SK-N-SH (cell line): ENCODE measurements at regions not wholly inside any gene's neighbourhood (a gene's known extent, or its start where the extent isn't known, plus 50 kb on each side); places are given as distances from the start of the nearest gene placed in this dataset.

ENCODE experiments used
- CTCF ChIA-PET: fragments of 300-600, 350-600 bp; formaldehyde crosslinking; extraction: SDS; loops from one replicate; lab custom pipeline; 2021; lab: Yijun Ruan, JAX
- POLR2A ChIA-PET: fragments of 350-600 bp; sonication (Branson Sonifier 250); formaldehyde crosslinking; extraction: SDS; loops from one replicate; lab custom pipeline; 2020; ENCODE audit warnings: antibody characterized with exemption, inconsistent platforms; lab: Yijun Ruan, JAX
- DNase-seq: peaks from one replicate; pipeline ENCODE4 v3.0.0; 2012
- H2AFZ ChIP-seq: fragments of 200-600 bp; sonication (generic); 2 replicates; pipeline ENCODE4 v1.8.1; 2016; ENCODE audit warnings: antibody characterized with exemption, mild to moderate bottlenecking, low read depth
- H3F3A ChIP-seq: fragments of 200-600 bp; sonication (generic); replicated peaks from 2 replicates; pipeline ENCODE3; 2016; ENCODE audit warnings: antibody characterized with exemption, mild to moderate bottlenecking; ENCODE audit not compliant: insufficient read depth
- H3K27ac ChIP-seq, 2 experiments: fragments of 200-500 bp in 1 of 2; fragments of 200-600 bp in 1 of 2; sonication (Bioruptor generic) in 1 of 2; sonication (generic), shearing (Covaris generic) in 1 of 2; 2 replicates each; pipeline versions ENCODE4 v1.5.1 to v1.6.1; 2014 to 2016; ENCODE audit warnings: low read depth in 2 of 2, inconsistent platforms in 1 of 2, low read length in 1 of 2, mild to moderate bottlenecking in 1 of 2, mixed read lengths in 1 of 2
- H3K27me3 ChIP-seq: fragments of 200-600 bp; sonication (generic), shearing (Covaris generic); 2 replicates; pipeline ENCODE4 v1.6.1; 2016; ENCODE audit warnings: mixed run types; ENCODE audit not compliant: insufficient read depth
- H3K36me3 ChIP-seq, 2 experiments: fragments of 200-500 bp in 1 of 2; fragments of 200-600 bp in 1 of 2; sonication (Bioruptor generic) in 1 of 2; sonication (generic) in 1 of 2; replicated peaks in 1 of 2; 2 replicates each; pipeline versions ENCODE3 to v1.5.1; 2014 to 2016; ENCODE audit warnings: low read length in 1 of 2, mild to moderate bottlenecking in 1 of 2; ENCODE audit not compliant: insufficient read depth in 2 of 2, control insufficient read depth in 1 of 2
- H3K4me1 ChIP-seq, 2 experiments: fragments of 200-500 bp in 1 of 2; fragments of 200-600 bp in 1 of 2; sonication (Bioruptor generic) in 1 of 2; sonication (generic), shearing (Covaris generic) in 1 of 2; 2 replicates each; pipeline versions ENCODE4 v1.5.1 to v1.6.1; 2014 to 2016; ENCODE audit warnings: low read depth in 1 of 2, low read length in 1 of 2, mixed run types in 1 of 2; ENCODE audit not compliant: insufficient read depth in 2 of 2, control insufficient read depth in 1 of 2
- H3K4me2 ChIP-seq: fragments of 200-600 bp; sonication (generic), shearing (Covaris generic); 2 replicates; pipeline ENCODE4 v1.6.1; 2017; ENCODE audit warnings: mixed run types
- H3K4me3 ChIP-seq, 2 experiments: fragments of 200-500 bp in 1 of 2; fragments of 200-600 bp in 1 of 2; sonication (Bioruptor generic) in 1 of 2; sonication (generic), shearing (Covaris generic) in 1 of 2; 2 replicates each; pipeline versions ENCODE4 v1.5.1 to v1.8.1; 2014 to 2016; ENCODE audit warnings: low read depth in 2 of 2, inconsistent platforms in 1 of 2, low read length in 1 of 2, mild to moderate bottlenecking in 1 of 2, mixed read lengths in 1 of 2, moderate library complexity in 1 of 2
- H3K79me2 ChIP-seq: fragments of 200-600 bp; sonication (generic); 2 replicates; pipeline ENCODE4 v1.8.1; 2017; ENCODE audit warnings: mild to moderate bottlenecking; ENCODE audit not compliant: insufficient read depth
- H3K9ac ChIP-seq: fragments of 200-600 bp; sonication (generic); 2 replicates; pipeline ENCODE4 v1.6.1; 2017; ENCODE audit warnings: mixed run types
- H3K9me2 ChIP-seq: fragments of 200-600 bp; sonication (generic); 2 replicates; pipeline ENCODE4 v1.6.1; 2017; ENCODE audit warnings: mixed run types
- H3K9me3 ChIP-seq: fragments of 200-600 bp; sonication (generic); 2 replicates; pipeline ENCODE4 v1.6.1; 2017; ENCODE audit warnings: mixed run types, mild to moderate bottlenecking, moderate library complexity
- H4K20me1 ChIP-seq: fragments of 200-600 bp; sonication (generic); 2 replicates; pipeline ENCODE4 v1.6.1; 2017; ENCODE audit warnings: mild to moderate bottlenecking, mixed run types; ENCODE audit not compliant: insufficient read depth
- EP300 ChIP-seq, 2 experiments: IDR thresholded peaks; 2 replicates each; pipeline versions ENCODE4 v1.4.0 to v1.6.1; 2012; ENCODE audit warnings: borderline replicate concordance in 1 of 2, low read depth in 1 of 2, low read length in 1 of 2
- FOXJ3 ChIP-seq: sonication (generic); formaldehyde crosslinking; IDR thresholded peaks from 2 replicates; pipeline ENCODE4 v1.5.1; 2020; ENCODE audit warnings: mild to moderate bottlenecking, missing genetic modification reagents
- FOXM1 ChIP-seq: IDR thresholded peaks from 2 replicates; pipeline ENCODE4 v1.4.0; 2012; ENCODE audit warnings: low read depth, mild to moderate bottlenecking
- GABPA ChIP-seq: IDR thresholded peaks from 2 replicates; pipeline ENCODE4 v1.4.0; 2012; ENCODE audit warnings: low read depth, mild to moderate bottlenecking
- NFIC ChIP-seq: IDR thresholded peaks from 2 replicates; pipeline ENCODE4 v1.4.0; 2012; ENCODE audit warnings: borderline replicate concordance
- NRF1 ChIP-seq: IDR thresholded peaks from 2 replicates; pipeline ENCODE4 v1.6.1; 2012; ENCODE audit warnings: low read depth, mild to moderate bottlenecking, low read length
- POLR2AphosphoS5 ChIP-seq: IDR thresholded peaks from 2 replicates; pipeline ENCODE4 v1.6.1; 2012; ENCODE audit warnings: low read depth, low read length
- RCOR1 ChIP-seq: fragments of 150-350 bp; IDR thresholded peaks from 2 replicates; pipeline ENCODE4 v1.6.1; 2017; ENCODE audit warnings: antibody characterized with exemption, low read length
- SIN3A ChIP-seq: IDR thresholded peaks from 2 replicates; pipeline ENCODE4 v1.6.1; 2012; ENCODE audit warnings: low read depth, mild to moderate bottlenecking, low read length, moderate library complexity, borderline replicate concordance
- TAF1 ChIP-seq: IDR thresholded peaks from 2 replicates; pipeline ENCODE4 v1.6.1; 2012; ENCODE audit warnings: low read depth, mild to moderate bottlenecking, low read length, moderate library complexity, borderline replicate concordance
- TCF12 ChIP-seq: IDR thresholded peaks from 2 replicates; pipeline ENCODE4 v1.4.0; 2012
- TEAD4 ChIP-seq: IDR thresholded peaks from 2 replicates; pipeline ENCODE4 v1.4.0; 2012; ENCODE audit warnings: mild to moderate bottlenecking, borderline replicate concordance; ENCODE audit not compliant: insufficient read depth
- USF2 ChIP-seq: fragments of 150-350 bp; IDR thresholded peaks from 2 replicates; pipeline ENCODE4 v1.6.1; 2017; ENCODE audit warnings: antibody characterized with exemption, low read length, low read depth, borderline replicate concordance
- YY1 ChIP-seq: IDR thresholded peaks from 2 replicates; pipeline ENCODE4 v1.4.0; 2012; ENCODE audit warnings: low read depth, mild to moderate bottlenecking
- ZBTB33 ChIP-seq: IDR thresholded peaks from 2 replicates; pipeline ENCODE4 v1.4.0; 2012; ENCODE audit warnings: low read depth, borderline replicate concordance
- WGBS: methylation state at CpG from one replicate; pipeline ENCODE4 v1.1.6; 2017; ENCODE audit warnings: low lambda C conversion rate; 5-methylcytosine and 5-hydroxymethylcytosine counted together
- TF ChIP-seq, protein P1 (sequence below): IDR thresholded peaks from 2 replicates; pipeline ENCODE4 v1.4.0; 2012; ENCODE audit warnings: low read depth
- TF ChIP-seq, protein P2 (sequence below): fragments of 150-350 bp; IDR thresholded peaks from 2 replicates; pipeline ENCODE4 v1.6.1; 2016; ENCODE audit warnings: mild to moderate bottlenecking, low read depth, low read length

- Histone ChIP-seq H3K4me3 (no peak overlapping the region), H4K20me1 (no peaks in the 10 kb centered on the region), H3K4me2 (no peak overlapping the region), H3K9me2 (no peaks in the 10 kb centered on the region), H3K27me3 (no peaks in the 10 kb centered on the region), H3K27ac (no peak overlapping the region), H3K9me3 (no peaks in the 10 kb centered on the region), H3K36me3 (no peaks in the 10 kb centered on the region), H3K9ac (no peak overlapping the region), H3F3A (no peaks in the 10 kb centered on the region), H2AFZ (no peak overlapping the region), H3K4me1 (no peaks in the 10 kb centered on the region), H3K79me2 (no peaks in the 10 kb centered on the region)
- 5% methylated on average over 2 of the region's 2 CpGs for WGBS
- CTCF ChIA-PET: interaction anchor here (0.7 kb wide), 1 partner anchor 16 kb away, joined by 3 read pairs; no protein-coding TSS in a partner anchor
- POLR2A ChIA-PET: no interaction called here
- DNase-seq: no peak
- TF ChIP-seq EP300 (IDR thresholded peaks at IDR 0.05; ENCODE audit: borderline replicate concordance in 1 of 2, low read depth in 1 of 2, low read length in 1 of 2) (no peak), FOXM1 (no peak), TEAD4 (no peak), GABPA (no peak), SIN3A (no peak), TCF12 (no peak), TAF1 (no peak), RCOR1 (no peak), POLR2AphosphoS5 (no peak)
- TF ChIP-seq, protein P1, sequence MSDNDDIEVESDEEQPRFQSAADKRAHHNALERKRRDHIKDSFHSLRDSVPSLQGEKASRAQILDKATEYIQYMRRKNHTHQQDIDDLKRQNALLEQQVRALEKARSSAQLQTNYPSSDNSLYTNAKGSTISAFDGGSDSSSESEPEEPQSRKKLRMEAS: no peak
These were observed 514.2 kb downstream of the TFEC start for GRCh38 chr7:115516341-115516740.

GRCh38 chr7:115511330-115511729, 519.2 kb downstream of the TFEC start:
- no peaks in the 10 kb centered on the region for H4K20me1 ChIP-seq
- H3K9me2 ChIP-seq: no peaks in the 10 kb centered on the region
- H3K79me2 ChIP-seq: no peaks in the 10 kb centered on the region
- no peak overlapping the region for H3K27ac ChIP-seq
- 13% methylated on average over 3 of the region's 3 CpGs for WGBS
- no peaks in the 10 kb centered on the region for H3K9me3 ChIP-seq
- no peak overlapping the region for H3K4me3 ChIP-seq
- no peaks in the 10 kb centered on the region for H3K4me1 ChIP-seq
- no peaks in the 10 kb centered on the region for H3K36me3 ChIP-seq
- no peak overlapping the region for H3K4me2 ChIP-seq
- no peak overlapping the region for H3K9ac ChIP-seq
- CTCF ChIA-PET: no interaction called here
- TF ChIP-seq NFIC: no peak
- TF ChIP-seq TAF1: no peak
- TF ChIP-seq YY1: no peak
- no peak for TF ChIP-seq FOXJ3 (CRISPR knock-in tag)
- TF ChIP-seq NRF1: no peak
- no peak for DNase-seq
- H3K27me3 ChIP-seq: no peaks in the 10 kb centered on the region
- no peak overlapping the region for H2AFZ ChIP-seq
- POLR2A ChIA-PET: no interaction called here
- H3F3A ChIP-seq: no peaks in the 10 kb centered on the region

GRCh38 chr7:115505136-115505535, 525.4 kb downstream of the TFEC start:
- H3K9me3 ChIP-seq: no peaks in the 10 kb centered on the region
- H3K4me3 ChIP-seq: no peak overlapping the region
- H3F3A ChIP-seq: no peaks in the 10 kb centered on the region
- H3K36me3 ChIP-seq: no peaks in the 10 kb centered on the region
- CTCF ChIA-PET: no interaction called here
- no peak overlapping the region for H3K27ac ChIP-seq
- POLR2A ChIA-PET: no interaction called here
- H3K4me2 ChIP-seq: no peak overlapping the region
- no peak overlapping the region for H2AFZ ChIP-seq
- H4K20me1 ChIP-seq: no peaks in the 10 kb centered on the region
- DNase-seq: no peak
- H3K27me3 ChIP-seq: no peaks in the 10 kb centered on the region
- no peaks in the 10 kb centered on the region for H3K79me2 ChIP-seq
- no peaks in the 10 kb centered on the region for H3K9me2 ChIP-seq
- no peaks in the 10 kb centered on the region for H3K4me1 ChIP-seq
- no peak overlapping the region for H3K9ac ChIP-seq
- TF ChIP-seq, protein P2, sequence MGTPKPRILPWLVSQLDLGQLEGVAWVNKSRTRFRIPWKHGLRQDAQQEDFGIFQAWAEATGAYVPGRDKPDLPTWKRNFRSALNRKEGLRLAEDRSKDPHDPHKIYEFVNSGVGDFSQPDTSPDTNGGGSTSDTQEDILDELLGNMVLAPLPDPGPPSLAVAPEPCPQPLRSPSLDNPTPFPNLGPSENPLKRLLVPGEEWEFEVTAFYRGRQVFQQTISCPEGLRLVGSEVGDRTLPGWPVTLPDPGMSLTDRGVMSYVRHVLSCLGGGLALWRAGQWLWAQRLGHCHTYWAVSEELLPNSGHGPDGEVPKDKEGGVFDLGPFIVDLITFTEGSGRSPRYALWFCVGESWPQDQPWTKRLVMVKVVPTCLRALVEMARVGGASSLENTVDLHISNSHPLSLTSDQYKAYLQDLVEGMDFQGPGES: no peak
- TF ChIP-seq, protein P1: no peak
- TF ChIP-seq USF2 (no peak), YY1 (no peak), EP300 (IDR thresholded peaks at IDR 0.05; ENCODE audit: borderline replicate concordance in 1 of 2, low read depth in 1 of 2, low read length in 1 of 2) (no peak), TAF1 (no peak), FOXJ3 (CRISPR knock-in tag) (no peak), ZBTB33 (no peak)
